OCI-LY1 (cell line): ENCODE measurements at regions not wholly inside any gene's neighbourhood (a gene's known extent, or its start where the extent isn't known, plus 50 kb on each side); places are given as distances from the start of the nearest gene placed in this dataset.

Experiments
- EZH2 ChIP-seq: fragments of 200-600 bp; sonication (generic), shearing (Covaris generic); IDR thresholded peaks from 2 replicates; pipeline ENCODE4 v1.8.0; 2017; ENCODE audit warnings: borderline replicate concordance, mixed run types, mild to moderate bottlenecking, antibody characterized with exemption, low read length, moderate library complexity, mixed read lengths
- TF ChIP-seq, protein P1 (sequence below): fragments of 200-600 bp; sonication (generic), shearing (Covaris generic); IDR thresholded peaks from 2 replicates; pipeline ENCODE4 v1.5.1; 2017; ENCODE audit warnings: mild to moderate bottlenecking, antibody characterized with exemption, low read length, moderate library complexity, mixed read lengths

GRCh38 chr14:43338713-43339112 lies 1168.4 kb downstream of the FSCB start:
- TF ChIP-seq, protein P1, sequence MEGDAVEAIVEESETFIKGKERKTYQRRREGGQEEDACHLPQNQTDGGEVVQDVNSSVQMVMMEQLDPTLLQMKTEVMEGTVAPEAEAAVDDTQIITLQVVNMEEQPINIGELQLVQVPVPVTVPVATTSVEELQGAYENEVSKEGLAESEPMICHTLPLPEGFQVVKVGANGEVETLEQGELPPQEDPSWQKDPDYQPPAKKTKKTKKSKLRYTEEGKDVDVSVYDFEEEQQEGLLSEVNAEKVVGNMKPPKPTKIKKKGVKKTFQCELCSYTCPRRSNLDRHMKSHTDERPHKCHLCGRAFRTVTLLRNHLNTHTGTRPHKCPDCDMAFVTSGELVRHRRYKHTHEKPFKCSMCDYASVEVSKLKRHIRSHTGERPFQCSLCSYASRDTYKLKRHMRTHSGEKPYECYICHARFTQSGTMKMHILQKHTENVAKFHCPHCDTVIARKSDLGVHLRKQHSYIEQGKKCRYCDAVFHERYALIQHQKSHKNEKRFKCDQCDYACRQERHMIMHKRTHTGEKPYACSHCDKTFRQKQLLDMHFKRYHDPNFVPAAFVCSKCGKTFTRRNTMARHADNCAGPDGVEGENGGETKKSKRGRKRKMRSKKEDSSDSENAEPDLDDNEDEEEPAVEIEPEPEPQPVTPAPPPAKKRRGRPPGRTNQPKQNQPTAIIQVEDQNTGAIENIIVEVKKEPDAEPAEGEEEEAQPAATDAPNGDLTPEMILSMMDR = no peak
- TF ChIP-seq EZH2 = no peak
